ENCODE measurements at regions not wholly inside any gene's neighbourhood (a gene's known extent, or its start where the extent isn't known, plus 50 kb on each side); places are given as distances from the start of the nearest gene placed in this dataset.
"Not testable (repeated sequence)": the region's sequence is repeated elsewhere in the genome, so short reads cannot be mapped to it uniquely, and the experiment has no call there.

- no peak for DNase-seq
These were observed 173.0 kb downstream of the C16orf95 start for GRCh38 chr16:87144232-87144631.

- DNase-seq, result no peak
These were observed 171.7 kb downstream of the C16orf95 start for GRCh38 chr16:87145181-87146176.

GRCh38 chr16:87146676-87147075 is 170.5 kb downstream of the C16orf95 start:
- DNase-seq, result no peak

GRCh38 chr16:87149051-87149450 is 168.1 kb downstream of the C16orf95 start:
- DNase-seq, result no peak

- DNase-seq, result no peak
These were observed 166.9 kb downstream of the C16orf95 start for GRCh38 chr16:87150262-87150661.

- no peak for DNase-seq
These were observed 166.4 kb downstream of the C16orf95 start for GRCh38 chr16:87150681-87151280.

GRCh38 chr16:87152221-87152755 is 164.9 kb downstream of the C16orf95 start:
- DNase-seq, result no peak

GRCh38 chr16:87153326-87153725 is 163.9 kb downstream of the C16orf95 start:
- no peak for DNase-seq

GRCh38 chr16:87155315-87155714 is 161.9 kb downstream of the C16orf95 start:
- not testable (repeated sequence) for DNase-seq

GRCh38 chr16:87156195-87156594 is 161.0 kb downstream of the C16orf95 start:
- DNase-seq, result no peak

GRCh38 chr16:87160234-87160636 is 157.0 kb downstream of the C16orf95 start:
- no peak for DNase-seq

- no peak for DNase-seq
These were observed 156.4 kb downstream of the C16orf95 start for GRCh38 chr16:87160701-87161337.

GRCh38 chr16:87161410-87161809 is 155.8 kb downstream of the C16orf95 start:
- not testable (repeated sequence) for DNase-seq

- no peak for DNase-seq
These were observed 155.1 kb downstream of the C16orf95 start for GRCh38 chr16:87161822-87162676.

- DNase-seq, result not testable (repeated sequence)
These were observed 154.4 kb downstream of the C16orf95 start for GRCh38 chr16:87162799-87163198.

- DNase-seq, result no peak
These were observed 153.6 kb downstream of the C16orf95 start for GRCh38 chr16:87163637-87164036.

GRCh38 chr16:87165151-87165550 is 152.0 kb downstream of the C16orf95 start:
- no peak for DNase-seq

GRCh38 chr16:87165885-87166284 is 151.3 kb downstream of the C16orf95 start:
- no peak for DNase-seq

GRCh38 chr16:87166321-87166720 is 150.9 kb downstream of the C16orf95 start:
- no peak for DNase-seq

- no peak for DNase-seq
These were observed 150.3 kb downstream of the C16orf95 start for GRCh38 chr16:87166934-87167333.

GRCh38 chr16:87169509-87169995 is 147.6 kb downstream of the C16orf95 start:
- no peak for DNase-seq

GRCh38 chr16:87170310-87170709 is 146.9 kb downstream of the C16orf95 start:
- no peak for DNase-seq

Measured in activated CD8-positive, alpha-beta memory T cell treated with anti-CD3 and anti-CD28 coated beads, Interleukin-2, amount 50 U/mL, for 4 hours (primary cell).